GM21360 (cell line): ENCODE measurements at regions not wholly inside any gene's neighbourhood (a gene's known extent, or its start where the extent isn't known, plus 50 kb on each side); places are given as distances from the start of the nearest gene placed in this dataset.
"Not testable (repeated sequence)": the region's sequence is repeated elsewhere in the genome, so short reads cannot be mapped to it uniquely, and the experiment has no call there.

Source experiments
- ATAC-seq: cut with Tn5 transposase; IDR thresholded peaks from one replicate; pipeline ENCODE4 v1.9.1; 2021; ENCODE audit warnings: mild to moderate bottlenecking, moderate library complexity; ENCODE audit not compliant: unreplicated experiment

GRCh38 chr6:141463237-141463977 is 669.3 kb upstream of the GJE1 start:
- ATAC-seq, result peak; percentile 89

GRCh38 chr6:141460743-141461484 is 671.8 kb upstream of the GJE1 start:
- no peak for ATAC-seq

- ATAC-seq, result not testable (repeated sequence)
These were observed 672.5 kb upstream of the GJE1 start for GRCh38 chr6:141460245-141460644.

GRCh38 chr6:141457984-141458383 is 674.7 kb upstream of the GJE1 start:
- not testable (repeated sequence) for ATAC-seq

- no peak for ATAC-seq
These were observed 680.4 kb upstream of the GJE1 start for GRCh38 chr6:141452354-141452686.

- no peak for ATAC-seq
These were observed 681.0 kb upstream of the GJE1 start for GRCh38 chr6:141451511-141452353.

GRCh38 chr6:141451181-141451510 is 681.6 kb upstream of the GJE1 start:
- ATAC-seq, result no peak

GRCh38 chr6:141445928-141446628 is 686.6 kb upstream of the GJE1 start:
- ATAC-seq, result no peak

- no peak for ATAC-seq
These were observed 688.9 kb upstream of the GJE1 start for GRCh38 chr6:141443668-141444289.

GRCh38 chr6:141443032-141443431 is 689.7 kb upstream of the GJE1 start:
- ATAC-seq, result no peak

GRCh38 chr6:141439513-141439912 is 693.2 kb upstream of the GJE1 start:
- no peak for ATAC-seq

- no peak for ATAC-seq
These were observed 695.0 kb upstream of the GJE1 start for GRCh38 chr6:141437685-141438084.

- no peak for ATAC-seq
These were observed 695.7 kb upstream of the GJE1 start for GRCh38 chr6:141437011-141437410.

- ATAC-seq, result no peak
These were observed 706.2 kb upstream of the GJE1 start for GRCh38 chr6:141426400-141426980.

- no peak for ATAC-seq
These were observed 711.3 kb upstream of the GJE1 start for GRCh38 chr6:141421378-141421777.

- ATAC-seq, result no peak
These were observed 714.6 kb upstream of the GJE1 start for GRCh38 chr6:141418076-141418475.

- no peak for ATAC-seq
These were observed 716.8 kb upstream of the GJE1 start for GRCh38 chr6:141415896-141416295.

- no peak for ATAC-seq
These were observed 719.5 kb upstream of the GJE1 start for GRCh38 chr6:141413196-141413595.

- no peak for ATAC-seq
These were observed 726.0 kb upstream of the GJE1 start for GRCh38 chr6:141406761-141407160.

- no peak for ATAC-seq
These were observed 728.9 kb upstream of the GJE1 start for GRCh38 chr6:141403827-141404226.
